Progenitor cell of endocrine pancreas (in vitro differentiated cells): ENCODE measurements at regions not wholly inside any gene's neighbourhood (a gene's known extent, or its start where the extent isn't known, plus 50 kb on each side); places are given as distances from the start of the nearest gene placed in this dataset.

Source experiments
- DNase-seq: peaks from one replicate; pipeline ENCODE4 v3.0.0; 2021; ENCODE audit warnings: low spot score; ENCODE audit not compliant: unreplicated experiment
- H3K27ac Mint-ChIP-seq: 2 replicates; pipeline ENCODE4 v1.8.0; 2021; ENCODE audit warnings: mild to moderate bottlenecking, moderate library complexity, mixed read lengths
- H3K27me3 Mint-ChIP-seq: 2 replicates; pipeline ENCODE4 v1.8.0; 2021; ENCODE audit warnings: mixed read lengths
- H3K36me3 Mint-ChIP-seq: 2 replicates; pipeline ENCODE4 v1.8.0; 2022; ENCODE audit warnings: mixed read lengths; ENCODE audit not compliant: insufficient read depth
- H3K4me1 Mint-ChIP-seq: 2 replicates; pipeline ENCODE4 v1.8.0; 2021; ENCODE audit warnings: low read depth, mixed read lengths
- H3K4me3 Mint-ChIP-seq: 2 replicates; pipeline ENCODE4 v1.8.0; 2021; ENCODE audit warnings: low read depth, mild to moderate bottlenecking, moderate library complexity, mixed read lengths
- H3K9me3 Mint-ChIP-seq: 2 replicates; pipeline ENCODE4 v1.8.0; 2021; ENCODE audit warnings: low read depth, mixed read lengths
- TF ChIP-seq, protein P1 (sequence below): fragments of 200-600 bp; sonication (generic); IDR thresholded peaks from one replicate; pipeline ENCODE4 v1.5.0; 2021; ENCODE audit warnings: antibody characterized with exemption, mild to moderate bottlenecking; ENCODE audit not compliant: unreplicated experiment

GRCh38 chr2:198289811-198290210 is 485.4 kb downstream of the PLCL1 start:
- peaks cover 3% of the 10 kb centered on the region for H3K27me3 Mint-ChIP-seq
- peaks cover 1% of the 10 kb centered on the region for H3K4me1 Mint-ChIP-seq
- no peak for DNase-seq
- H3K4me3 Mint-ChIP-seq: no peak overlapping the region
- H3K36me3 Mint-ChIP-seq: no peaks in the 10 kb centered on the region
- TF ChIP-seq, protein P1, sequence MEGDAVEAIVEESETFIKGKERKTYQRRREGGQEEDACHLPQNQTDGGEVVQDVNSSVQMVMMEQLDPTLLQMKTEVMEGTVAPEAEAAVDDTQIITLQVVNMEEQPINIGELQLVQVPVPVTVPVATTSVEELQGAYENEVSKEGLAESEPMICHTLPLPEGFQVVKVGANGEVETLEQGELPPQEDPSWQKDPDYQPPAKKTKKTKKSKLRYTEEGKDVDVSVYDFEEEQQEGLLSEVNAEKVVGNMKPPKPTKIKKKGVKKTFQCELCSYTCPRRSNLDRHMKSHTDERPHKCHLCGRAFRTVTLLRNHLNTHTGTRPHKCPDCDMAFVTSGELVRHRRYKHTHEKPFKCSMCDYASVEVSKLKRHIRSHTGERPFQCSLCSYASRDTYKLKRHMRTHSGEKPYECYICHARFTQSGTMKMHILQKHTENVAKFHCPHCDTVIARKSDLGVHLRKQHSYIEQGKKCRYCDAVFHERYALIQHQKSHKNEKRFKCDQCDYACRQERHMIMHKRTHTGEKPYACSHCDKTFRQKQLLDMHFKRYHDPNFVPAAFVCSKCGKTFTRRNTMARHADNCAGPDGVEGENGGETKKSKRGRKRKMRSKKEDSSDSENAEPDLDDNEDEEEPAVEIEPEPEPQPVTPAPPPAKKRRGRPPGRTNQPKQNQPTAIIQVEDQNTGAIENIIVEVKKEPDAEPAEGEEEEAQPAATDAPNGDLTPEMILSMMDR: no peak
- H3K27ac Mint-ChIP-seq: no peak overlapping the region
- H3K9me3 Mint-ChIP-seq: no peaks in the 10 kb centered on the region

DNA sequence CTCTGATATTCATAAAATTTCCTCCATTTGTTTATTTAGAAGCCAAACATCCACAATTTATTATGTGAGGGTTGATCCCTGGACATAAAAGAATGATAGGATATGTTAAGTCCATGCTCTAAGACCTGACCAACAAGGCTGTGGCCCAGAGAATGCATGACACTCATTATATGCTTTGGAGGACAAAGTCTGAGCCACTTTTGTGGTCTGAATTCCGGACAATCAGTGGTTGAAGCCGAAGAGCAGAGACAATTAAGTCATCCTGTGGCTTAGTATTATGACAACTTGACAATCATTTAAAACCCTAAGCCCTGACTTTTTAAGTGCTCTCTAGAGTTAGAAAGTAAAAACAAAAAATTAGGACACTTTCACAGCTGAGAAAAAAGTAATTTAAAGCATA is 483.3 kb downstream of the PLCL1 start:
- peaks cover 1% of the 10 kb centered on the region for H3K4me1 Mint-ChIP-seq
- no peak overlapping the region for H3K27ac Mint-ChIP-seq
- peaks cover 9% of the 10 kb centered on the region for H3K27me3 Mint-ChIP-seq
- no peak overlapping the region for H3K4me3 Mint-ChIP-seq
- no peak for DNase-seq
- no peaks in the 10 kb centered on the region for H3K9me3 Mint-ChIP-seq
- TF ChIP-seq, protein P1: no peak
- no peaks in the 10 kb centered on the region for H3K36me3 Mint-ChIP-seq

DNA sequence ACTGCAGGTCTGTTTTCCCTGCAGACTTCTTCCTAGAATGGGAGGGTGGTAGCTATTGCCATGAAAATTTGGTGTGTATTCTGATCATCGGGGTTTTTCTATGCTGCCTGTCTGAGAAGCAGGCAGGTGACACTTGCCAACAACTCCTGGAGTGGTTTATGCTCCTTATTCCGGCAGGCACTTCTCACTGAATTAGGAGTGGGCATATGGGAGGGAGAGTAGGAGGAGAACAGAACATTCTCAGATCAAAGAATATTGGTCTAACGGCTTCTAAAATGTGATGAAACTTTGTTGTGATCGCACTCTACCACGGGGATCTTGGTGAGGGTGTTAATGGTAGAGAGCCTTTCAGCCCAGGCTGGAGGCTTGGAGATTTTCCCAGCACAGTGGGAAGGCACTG is 480.8 kb downstream of the PLCL1 start:
- Mint-ChIP-seq H3K36me3 (no peaks in the 10 kb centered on the region), H3K27ac (no peak overlapping the region), H3K27me3 (peaks cover 11% of the 10 kb centered on the region), H3K4me1 (peaks cover 1% of the 10 kb centered on the region), H3K9me3 (no peaks in the 10 kb centered on the region), H3K4me3 (no peak overlapping the region)
- DNase-seq: no peak
- TF ChIP-seq, protein P1: no peak

DNA sequence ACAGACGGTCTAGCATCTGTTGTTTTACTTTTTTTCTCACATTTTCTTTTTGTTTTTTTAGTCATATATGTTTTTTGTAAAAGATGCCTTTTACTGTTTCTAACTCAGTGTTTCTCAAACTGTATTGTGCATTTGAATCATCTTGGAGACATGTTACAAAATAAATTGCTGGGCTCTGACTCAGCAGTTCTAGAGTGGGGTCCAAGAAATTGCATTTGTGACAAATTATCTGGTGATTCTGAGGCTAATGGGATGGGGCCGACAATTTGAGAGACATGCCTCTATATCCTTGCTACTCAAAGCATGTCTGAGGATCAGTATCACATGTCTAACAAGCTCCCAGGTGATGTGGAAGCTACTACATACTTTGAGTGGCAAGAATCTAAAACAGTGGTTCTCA is 478.8 kb downstream of the PLCL1 start:
- TF ChIP-seq, protein P1: no peak
- Mint-ChIP-seq H3K4me1 (peaks cover 1% of the 10 kb centered on the region), H3K27ac (no peak overlapping the region)

GRCh38 chr2:198282061-198282460 is 477.7 kb downstream of the PLCL1 start:
- Mint-ChIP-seq H3K36me3 (no peaks in the 10 kb centered on the region), H3K4me3 (no peak overlapping the region), H3K27ac (no peak overlapping the region), H3K9me3 (no peaks in the 10 kb centered on the region), H3K27me3 (peaks cover 11% of the 10 kb centered on the region), H3K4me1 (no peaks in the 10 kb centered on the region)
- no peak for DNase-seq
- TF ChIP-seq, protein P1: no peak

More for the DNA sequence above, 478.8 kb downstream of the PLCL1 start:
- H3K4me3 Mint-ChIP-seq: no peak overlapping the region
- no peaks in the 10 kb centered on the region for H3K9me3 Mint-ChIP-seq
- DNase-seq: no peak
- peaks cover 11% of the 10 kb centered on the region for H3K27me3 Mint-ChIP-seq
- no peaks in the 10 kb centered on the region for H3K36me3 Mint-ChIP-seq

DNA sequence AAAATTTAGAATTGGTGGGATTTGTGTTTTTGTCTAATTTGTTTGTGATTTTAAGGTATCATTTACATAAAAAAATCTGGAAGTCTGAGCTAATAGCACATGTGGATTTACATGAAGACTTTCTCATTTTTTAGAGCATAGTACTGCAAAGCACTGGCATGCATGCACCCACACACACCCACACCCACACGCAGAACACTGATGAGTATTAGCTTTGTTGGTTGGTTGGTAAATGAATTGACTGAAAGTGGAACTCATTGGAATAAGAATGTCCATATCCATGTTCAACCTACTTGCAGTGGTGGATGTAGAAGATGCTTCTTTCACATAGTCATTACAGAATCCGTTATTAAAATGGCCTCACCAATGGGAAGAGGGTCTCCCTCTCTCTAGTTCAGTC is 475.8 kb downstream of the PLCL1 start:
- H3K36me3 Mint-ChIP-seq: no peaks in the 10 kb centered on the region

More for the DNA sequence above, 475.8 kb downstream of the PLCL1 start:
- Mint-ChIP-seq H3K4me3 (no peak overlapping the region), H3K9me3 (no peaks in the 10 kb centered on the region), H3K27ac (no peak overlapping the region), H3K4me1 (no peaks in the 10 kb centered on the region), H3K27me3 (peaks cover 11% of the 10 kb centered on the region)
- DNase-seq: no peak
- TF ChIP-seq, protein P1: no peak
